Posterior vena cava (tissue), 2 donors: ENCODE measurements at regions not wholly inside any gene's neighbourhood (a gene's known extent, or its start where the extent isn't known, plus 50 kb on each side); places are given as distances from the start of the nearest gene placed in this dataset.

Experiments
- DNase-seq: peaks from one replicate; pipeline ENCODE4 v3.0.0-alpha.2; 2020; ENCODE audit warnings: low spot score
- intact Hi-C, 2 donors: fragments of 100-400 bp; cut with DNase I; formaldehyde crosslinking; loops; one replicate each; pipeline versions ENCODE4 v1.14.1 to v1.14.2; 2022 to 2023
- donor health status: DM: yes; HTN: yes; CAD: no.
- donor health status: DM: yes; HTN: yes; CAD: no.

DNA sequence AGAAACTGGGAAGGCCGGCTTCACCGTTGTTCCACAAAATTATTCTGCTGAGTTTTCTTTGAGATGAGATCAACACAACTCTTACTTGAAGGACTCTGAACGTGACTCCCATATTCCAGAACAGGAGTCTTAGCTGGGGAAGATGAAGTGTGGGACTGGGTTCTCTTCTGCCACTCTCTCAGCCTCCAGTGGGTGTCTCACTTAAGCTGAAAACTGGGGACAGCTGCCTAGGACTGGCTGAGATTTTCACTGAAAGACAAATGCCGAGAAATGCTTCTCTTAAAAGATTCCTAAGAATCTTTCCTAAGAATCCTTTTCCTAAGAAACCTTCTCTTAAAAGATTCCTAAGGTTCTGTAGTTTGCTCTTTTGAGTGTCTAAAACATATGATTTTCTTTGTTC is 156.6 kb upstream of the LHCGR start:
- no peak for DNase-seq
- intact Hi-C loops = no loop called here

GRCh38 chr2:48910961-48911360 is 155.4 kb upstream of the LHCGR start:
- intact Hi-C loops = no loop called here
- no peak for DNase-seq

GRCh38 chr2:48906633-48907032 is 151.1 kb upstream of the LHCGR start:
- DNase-seq = no peak
- intact Hi-C loops = no loop called here

DNA sequence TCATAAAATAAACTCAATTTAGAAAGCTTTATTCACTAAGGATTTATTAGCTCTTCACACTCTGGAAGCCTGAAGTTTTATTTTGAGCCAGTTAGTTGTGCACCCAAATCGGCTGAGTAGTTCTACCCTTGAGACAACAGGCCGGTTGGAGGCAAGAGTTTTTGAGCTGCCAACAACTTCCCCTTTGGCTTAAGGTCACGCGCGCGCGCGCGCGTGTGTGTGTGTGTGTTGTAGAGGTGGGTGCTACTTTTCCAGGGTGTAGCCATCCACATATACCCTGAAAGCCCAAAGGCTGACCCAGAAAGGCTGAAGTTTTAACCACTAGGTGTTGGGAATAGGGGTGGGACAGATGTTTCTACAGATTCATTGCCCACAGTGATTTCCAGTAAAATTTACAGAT is 150.2 kb upstream of the LHCGR start:
- DNase-seq = no peak
- intact Hi-C loops = no loop called here

DNA sequence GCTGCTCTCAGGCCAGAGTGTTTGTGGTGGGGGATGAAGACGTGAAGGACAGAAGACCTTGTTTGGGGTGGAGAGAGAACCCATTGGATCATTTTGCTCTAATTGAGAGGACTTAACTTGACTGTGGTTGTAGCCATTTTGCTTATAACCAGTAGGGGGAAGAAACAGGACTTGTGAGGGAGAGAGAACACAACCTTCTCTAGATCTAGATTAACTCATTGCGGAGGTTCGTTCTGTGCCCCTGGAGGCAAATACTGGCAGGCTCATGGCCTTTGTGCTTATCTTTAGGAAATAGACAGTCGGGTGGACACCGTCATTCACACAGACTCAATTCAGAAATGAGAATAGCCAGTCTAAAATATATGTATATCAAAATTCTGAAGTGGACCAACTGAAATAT is 147.0 kb upstream of the LHCGR start:
- intact Hi-C loops = no loop called here
- no peak for DNase-seq

- no peak for DNase-seq
- intact Hi-C loops = no loop called here
Observed at GRCh38 chr2:48901416-48901815, 145.9 kb upstream of the LHCGR start.

- intact Hi-C loops = no loop called here
- DNase-seq = no peak
Observed at GRCh38 chr2:48901015-48901343, 145.5 kb upstream of the LHCGR start.

- intact Hi-C loops = no loop called here
- DNase-seq = no peak
Observed at GRCh38 chr2:48900321-48901014, 144.9 kb upstream of the LHCGR start.

DNA sequence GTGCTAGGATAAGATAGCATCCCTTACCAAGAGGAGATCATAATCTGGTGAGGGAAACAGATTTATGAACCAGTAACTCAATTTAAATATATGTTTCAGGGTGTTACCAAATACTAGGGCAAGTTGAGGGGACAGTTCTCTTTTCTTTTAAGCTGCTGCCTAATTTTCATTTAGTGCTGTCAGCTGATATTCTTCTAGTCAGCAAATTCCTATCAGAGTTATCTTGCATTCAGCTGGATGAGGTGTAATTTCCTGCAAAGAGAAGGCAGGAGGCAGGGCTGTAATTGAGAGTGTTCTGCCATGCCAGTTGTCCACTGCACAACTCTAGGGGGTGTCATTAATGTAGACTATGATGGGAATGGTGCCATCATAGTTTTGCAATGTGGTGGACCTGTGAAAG is 141.3 kb upstream of the LHCGR start:
- intact Hi-C loops = no loop called here
- DNase-seq = no peak

GRCh38 chr2:48890454-48891131 is 135.1 kb upstream of the LHCGR start:
- DNase-seq = no peak
- intact Hi-C loops = no loop called here

- no peak for DNase-seq
- intact Hi-C loops = no loop called here
Observed at GRCh38 chr2:48888066-48888465, 132.5 kb upstream of the LHCGR start.

- DNase-seq = no peak
- intact Hi-C loops = no loop called here
Observed at GRCh38 chr2:48886919-48887318, 131.4 kb upstream of the LHCGR start.

DNA sequence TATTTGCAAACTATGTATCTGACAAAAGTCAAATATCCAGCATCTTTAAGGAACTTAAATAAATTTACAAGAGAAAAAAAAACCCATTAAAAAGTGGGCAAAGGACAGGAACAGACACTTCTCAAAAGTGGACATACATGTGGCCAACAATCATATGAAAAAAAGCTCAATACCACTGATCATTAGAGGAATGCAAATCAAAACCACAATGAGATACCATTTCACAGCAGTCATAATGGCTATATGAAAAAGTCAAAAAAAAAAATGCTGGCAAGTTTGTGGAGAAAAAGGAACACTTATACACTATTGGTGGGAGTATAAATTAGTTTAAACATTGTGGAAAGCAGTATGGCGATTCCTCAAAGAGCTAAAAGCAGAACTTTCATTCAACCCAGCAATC is 130.3 kb upstream of the LHCGR start:
- DNase-seq = no peak
- intact Hi-C loops = no loop called here

DNA sequence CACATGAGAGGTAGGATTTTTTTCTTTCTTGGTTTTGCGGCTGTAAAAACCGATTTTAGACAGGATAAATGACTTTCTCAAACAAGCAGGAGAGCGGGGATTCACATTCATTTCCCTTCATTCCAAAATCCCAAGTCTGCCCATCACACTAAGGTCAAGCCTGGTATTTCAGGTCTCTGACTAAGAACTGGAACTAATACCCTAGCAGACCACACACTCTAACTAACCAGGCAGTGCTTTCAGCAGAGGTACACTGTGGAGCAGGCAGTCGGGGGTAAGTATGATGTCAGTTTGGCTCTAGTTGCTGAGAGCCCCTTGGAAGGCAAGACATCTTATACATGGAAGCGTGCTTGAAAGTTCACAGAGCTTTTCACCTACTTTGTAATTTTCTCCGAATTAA is 128.1 kb upstream of the LHCGR start:
- intact Hi-C loops = no loop called here
- DNase-seq = no peak

- intact Hi-C loops = no loop called here
- no peak for DNase-seq
Observed at GRCh38 chr2:48874282-48874681, 118.8 kb upstream of the LHCGR start.

GRCh38 chr2:48873666-48874065 is 118.1 kb upstream of the LHCGR start:
- no peak for DNase-seq
- intact Hi-C loops = no loop called here

GRCh38 chr2:48870942-48871341 is 115.4 kb upstream of the LHCGR start:
- no peak for DNase-seq
- intact Hi-C loops = loop anchor here in 1 of 2 donors (1.0 kb wide), 1 partner anchor 24 kb away; no protein-coding TSS in a partner anchor

GRCh38 chr2:48870503-48870902 is 115.0 kb upstream of the LHCGR start:
- DNase-seq = no peak
- intact Hi-C loops = loop anchor here in 1 of 2 donors (1.0 kb wide), 1 partner anchor 23 kb away; no protein-coding TSS in a partner anchor

DNA sequence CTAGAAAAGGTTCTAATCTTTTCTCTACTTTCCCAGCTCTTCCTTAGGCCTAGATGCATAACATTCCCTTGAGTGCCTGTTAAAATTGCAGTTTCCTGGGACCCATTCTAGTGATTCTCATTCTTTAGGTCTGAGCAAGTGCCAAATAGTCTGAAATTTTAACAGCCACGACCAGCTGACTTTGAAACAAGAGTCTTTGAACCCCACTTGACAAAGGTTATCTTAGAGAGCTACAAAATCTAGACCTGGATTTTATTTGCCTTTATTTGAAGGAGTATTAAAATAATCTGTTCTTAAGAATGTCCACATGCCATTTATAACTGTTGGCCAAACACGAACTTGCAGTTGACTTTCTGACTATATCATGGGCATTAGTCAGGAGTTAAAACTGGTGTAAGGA is 110.2 kb upstream of the LHCGR start:
- no peak for DNase-seq
- intact Hi-C loops = no loop called here

DNA sequence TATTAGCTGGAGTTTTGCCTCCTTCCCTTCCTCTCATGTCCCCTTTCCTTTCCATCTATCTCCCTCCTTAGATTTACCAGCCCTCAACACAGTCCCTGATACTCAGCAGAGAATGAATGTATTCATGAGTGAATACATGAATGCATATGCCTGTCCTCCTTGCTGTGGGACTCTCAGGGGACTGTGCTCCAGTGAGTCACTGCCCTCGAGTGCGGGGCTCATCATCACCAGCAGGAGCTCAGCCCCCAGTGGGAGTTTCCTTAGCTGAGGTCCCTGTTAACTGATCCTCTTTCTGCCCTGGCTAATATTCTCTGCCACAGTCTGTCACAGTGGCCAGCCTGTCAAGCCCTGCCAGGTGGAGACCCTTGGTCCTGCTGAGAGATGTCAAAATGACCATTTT is 104.9 kb upstream of the LHCGR start:
- no peak for DNase-seq
- intact Hi-C loops = no loop called here

DNA sequence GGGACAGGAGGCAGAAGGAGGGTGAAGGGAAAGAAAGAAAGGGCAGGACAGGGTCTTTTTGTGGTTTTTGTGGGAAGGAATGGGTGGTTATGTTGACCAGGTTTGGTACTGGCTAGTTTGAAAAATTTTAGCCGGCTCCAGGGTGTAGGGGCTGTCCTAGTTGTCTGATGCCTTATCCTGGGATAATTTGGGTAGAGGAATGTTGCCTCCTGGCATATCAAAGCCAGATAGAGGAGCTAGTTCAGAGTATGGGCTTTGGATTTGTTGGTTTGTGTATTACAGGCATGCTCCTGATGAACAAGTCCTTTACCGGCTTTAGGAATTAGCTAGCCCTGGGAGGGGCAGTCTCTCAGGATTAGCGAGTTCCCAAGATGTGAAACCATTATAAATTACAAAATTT is 101.1 kb upstream of the LHCGR start:
- no peak for DNase-seq
- intact Hi-C loops = no loop called here
